GM08714 (cell line): ENCODE measurements at regions not wholly inside any gene's neighbourhood (a gene's known extent, or its start where the extent isn't known, plus 50 kb on each side); places are given as distances from the start of the nearest gene placed in this dataset.

Experiments used
- H3K4me3 ChIP-seq: fragments of 200-500 bp; sonication (Bioruptor generic); 2 replicates; pipeline ENCODE4 v1.5.1; 2014; ENCODE audit warnings: mild to moderate bottlenecking, low read length, inconsistent platforms
- ZNF274 ChIP-seq: IDR thresholded peaks from 2 replicates; pipeline ENCODE4 v1.6.1; 2012; ENCODE audit warnings: mild to moderate bottlenecking, low read depth, low read length

DNA sequence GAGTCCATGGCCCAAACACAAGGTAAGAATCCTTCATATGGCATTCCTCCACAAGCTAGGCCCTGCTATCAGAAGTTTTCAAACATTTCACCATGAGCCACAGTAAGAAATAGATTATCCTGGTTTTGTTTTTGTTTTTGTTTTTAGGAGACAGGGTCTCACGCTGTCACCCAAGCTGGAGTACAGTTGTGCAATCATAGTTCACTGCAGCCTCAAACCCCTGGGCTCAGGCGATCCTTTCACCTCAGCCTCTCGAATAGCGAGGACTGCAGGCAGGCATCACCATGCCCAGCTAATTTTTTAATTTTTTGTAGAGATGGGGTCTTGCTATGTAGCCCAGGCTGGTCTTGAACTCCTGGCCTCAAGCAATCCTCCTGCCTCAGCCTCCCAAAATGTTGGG lies 218.8 kb downstream of the TOMM20 start:
- no peak for TF ChIP-seq ZNF274
- H3K4me3 ChIP-seq, result no peak overlapping the region

DNA sequence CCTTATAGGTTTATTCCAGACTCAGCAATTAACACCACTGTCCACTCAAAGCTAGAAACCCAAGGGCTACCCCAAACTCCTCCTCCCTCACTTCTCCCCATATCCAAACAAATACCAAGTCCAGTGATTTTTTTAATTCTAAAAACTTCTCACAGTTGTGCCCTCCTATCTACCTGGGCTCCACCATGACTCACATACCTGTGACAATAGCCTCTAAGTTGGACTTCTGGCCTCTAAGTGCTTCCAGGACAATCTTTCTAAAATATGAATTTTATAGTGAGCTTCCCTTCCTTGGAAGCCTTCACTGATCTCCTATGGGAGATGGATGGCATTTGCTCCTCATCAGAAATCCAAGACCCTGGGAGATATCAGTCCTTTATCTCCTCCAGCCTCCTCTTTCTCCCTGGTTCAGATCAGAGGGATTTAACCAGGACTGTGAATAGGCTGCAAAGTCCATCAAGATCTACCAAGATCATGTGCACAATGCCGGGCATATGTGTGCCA lies 219.3 kb downstream of the TOMM20 start:
- TF ChIP-seq ZNF274, result no peak
- no peak overlapping the region for H3K4me3 ChIP-seq

DNA sequence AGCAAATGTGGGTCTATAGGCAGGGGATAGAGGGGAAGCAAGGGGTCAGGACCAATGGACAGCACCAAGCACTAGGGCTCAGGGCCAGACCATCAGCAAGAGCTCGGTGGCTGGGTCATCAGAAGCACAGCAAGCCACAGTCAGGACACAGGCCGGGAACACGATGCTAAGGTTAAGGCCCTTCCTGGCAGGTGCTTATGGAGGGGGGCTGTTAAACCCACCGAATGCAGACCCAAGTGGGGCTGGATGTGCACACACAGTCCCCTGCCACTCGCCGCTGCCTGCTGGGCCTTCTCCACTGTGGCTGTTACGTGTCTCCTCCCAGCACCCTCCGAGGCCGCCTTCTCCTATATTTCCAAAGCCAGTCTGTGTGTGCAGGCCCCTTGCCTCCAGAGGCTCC lies 220.1 kb downstream of the TOMM20 start:
- TF ChIP-seq ZNF274, result no peak
- no peak overlapping the region for H3K4me3 ChIP-seq

- H3K4me3 ChIP-seq, result no peak overlapping the region
- TF ChIP-seq ZNF274, result no peak
These were observed 220.7 kb downstream of the TOMM20 start for GRCh38 chr1:234907940-234908405.

GRCh38 chr1:234907208-234907939 lies 221.3 kb downstream of the TOMM20 start:
- no peak for TF ChIP-seq ZNF274
- no peak overlapping the region for H3K4me3 ChIP-seq

- TF ChIP-seq ZNF274, result no peak
- no peak overlapping the region for H3K4me3 ChIP-seq
These were observed 222.0 kb downstream of the TOMM20 start for GRCh38 chr1:234906654-234907053.

- no peak overlapping the region for H3K4me3 ChIP-seq
- TF ChIP-seq ZNF274, result no peak
These were observed 225.7 kb downstream of the TOMM20 start for GRCh38 chr1:234902774-234903547.

GRCh38 chr1:234901491-234902049 lies 227.1 kb downstream of the TOMM20 start:
- H3K4me3 ChIP-seq, result no peak overlapping the region
- TF ChIP-seq ZNF274, result no peak

DNA sequence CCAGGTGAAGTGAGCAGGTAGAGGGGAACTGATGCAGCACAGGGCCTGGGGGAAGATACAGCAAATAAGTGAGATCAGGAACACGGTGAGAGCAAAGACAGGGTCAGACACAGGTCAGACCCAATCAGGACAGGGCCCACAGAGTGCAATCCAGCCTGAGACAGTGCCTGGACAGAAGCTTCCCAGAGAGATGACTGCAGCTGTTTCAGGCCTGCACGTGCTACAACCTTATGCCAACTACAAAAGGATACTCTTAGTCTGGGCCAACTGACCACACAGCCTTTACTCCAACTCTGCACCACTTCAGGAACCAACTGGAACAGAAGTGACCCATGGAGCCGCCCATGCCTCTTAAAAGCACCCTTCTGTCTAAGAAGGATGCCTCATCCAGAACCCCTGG lies 228.0 kb downstream of the TOMM20 start:
- no peak overlapping the region for H3K4me3 ChIP-seq

DNA sequence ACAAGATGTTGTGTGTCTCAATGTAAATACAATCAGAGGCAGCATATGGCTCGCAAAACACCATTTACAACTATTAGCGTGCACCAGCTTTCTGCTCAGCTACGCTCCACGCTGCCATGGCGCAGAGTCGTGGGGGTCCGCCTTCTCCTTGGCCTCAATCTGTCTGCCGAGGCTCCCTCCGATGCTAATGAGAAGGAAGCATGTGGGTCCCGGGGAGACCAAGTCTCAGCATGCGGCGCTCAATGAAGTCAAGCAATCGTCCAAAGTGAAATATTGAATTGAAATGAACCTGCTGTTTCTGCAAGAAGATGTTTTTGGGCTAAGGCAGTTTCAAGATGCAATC lies 228.9 kb downstream of the TOMM20 start:
- no peak for TF ChIP-seq ZNF274
- H3K4me3 ChIP-seq, result no peak overlapping the region

More for the DNA sequence above, 228.0 kb downstream of the TOMM20 start:
- TF ChIP-seq ZNF274, result no peak

DNA sequence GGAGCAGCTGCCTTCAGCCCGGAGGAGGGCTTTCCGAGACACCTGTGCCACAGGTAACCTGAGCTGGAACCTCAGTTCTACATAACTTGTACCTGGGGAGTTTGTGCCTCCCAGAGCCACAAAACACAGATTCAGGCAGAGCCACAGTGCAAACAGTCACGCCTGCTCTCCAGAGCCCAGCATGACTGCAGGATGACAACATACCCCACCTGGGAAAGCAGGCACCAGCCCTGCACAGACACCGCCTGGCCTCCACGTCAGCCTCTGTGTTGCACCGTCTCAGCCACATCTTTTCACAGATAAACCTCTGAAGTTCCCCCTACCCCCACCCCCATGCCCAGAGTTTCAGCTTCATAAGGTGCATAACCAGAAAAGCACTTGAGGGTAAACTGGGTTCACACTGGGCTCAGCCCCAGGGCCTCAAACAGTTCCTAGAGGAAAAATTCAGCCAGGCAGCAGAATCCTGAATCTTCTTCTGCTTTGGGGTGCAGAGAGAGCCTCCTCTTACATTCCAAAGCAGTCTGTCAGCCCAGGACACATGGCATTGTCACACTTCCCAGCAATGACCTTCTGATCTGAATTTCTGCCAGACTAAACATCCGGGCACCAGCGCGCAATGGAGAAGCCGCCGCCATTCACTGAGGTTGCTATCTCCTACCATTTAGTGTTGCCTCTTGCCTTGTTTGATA lies 229.5 kb downstream of the TOMM20 start:
- TF ChIP-seq ZNF274, result no peak
- no peak overlapping the region for H3K4me3 ChIP-seq

DNA sequence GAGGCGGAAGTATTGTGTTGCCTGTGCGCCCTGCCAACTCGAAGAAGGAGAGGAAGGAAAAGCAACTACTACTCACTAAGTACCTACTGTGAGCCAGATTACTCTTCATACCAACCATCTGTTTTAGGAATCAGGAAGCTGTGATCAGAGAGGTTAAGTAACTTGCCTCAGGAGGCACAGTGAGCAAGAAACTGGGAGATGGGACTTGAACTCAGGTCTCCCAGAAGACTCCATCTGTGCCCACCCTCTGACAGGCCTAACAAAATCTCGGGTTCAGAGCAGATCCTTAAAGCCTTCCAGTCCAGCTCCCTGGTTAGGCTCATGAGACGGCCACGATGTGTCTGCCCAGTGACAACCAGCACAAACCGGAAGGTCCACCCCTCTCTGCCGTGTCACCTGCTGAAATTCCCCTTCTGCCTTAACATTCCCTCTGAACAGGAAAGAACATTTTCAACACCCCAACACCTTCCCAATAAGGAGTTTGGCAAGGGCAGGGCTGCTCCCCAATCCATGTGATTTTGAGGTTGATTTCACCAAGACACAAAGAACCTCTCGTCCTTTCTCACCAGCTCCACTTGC lies 230.1 kb downstream of the TOMM20 start:
- H3K4me3 ChIP-seq, result no peak overlapping the region
- TF ChIP-seq ZNF274, result no peak

GRCh38 chr1:234897754-234898454 lies 230.7 kb downstream of the TOMM20 start:
- H3K4me3 ChIP-seq, result no peak overlapping the region
- no peak for TF ChIP-seq ZNF274
